SK-N-DZ (cell line): ENCODE measurements at regions not wholly inside any gene's neighbourhood (a gene's known extent, or its start where the extent isn't known, plus 50 kb on each side); places are given as distances from the start of the nearest gene placed in this dataset.
A peak's percentile ranks its signal among the peaks of the same experiment; 100 is the strongest.

Experiments
- DNase-seq: peaks from one replicate; pipeline ENCODE4 v3.0.0-alpha.2; 2015; ENCODE audit warnings: low spot score

DNA sequence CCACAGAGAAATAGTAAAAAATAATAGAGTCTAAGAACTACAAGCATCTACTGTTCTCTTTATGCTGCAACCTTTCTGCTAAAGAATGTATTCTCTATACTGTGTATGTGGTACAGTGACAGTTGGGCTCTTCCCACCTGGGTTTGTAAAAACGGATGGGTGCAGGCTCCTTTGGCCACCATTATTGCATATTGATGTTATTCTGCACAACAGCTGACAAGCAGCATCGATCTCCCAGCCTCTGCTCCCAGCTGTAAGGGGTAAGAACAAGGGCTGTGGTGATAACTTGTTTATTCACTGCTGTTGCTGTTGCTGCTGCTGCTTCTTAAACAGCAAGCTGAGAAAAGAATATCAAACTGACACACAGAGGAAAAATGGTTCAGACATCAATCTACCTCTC lies 56.1 kb downstream of the KCNRG start:
- DNase-seq, result no peak

DNA sequence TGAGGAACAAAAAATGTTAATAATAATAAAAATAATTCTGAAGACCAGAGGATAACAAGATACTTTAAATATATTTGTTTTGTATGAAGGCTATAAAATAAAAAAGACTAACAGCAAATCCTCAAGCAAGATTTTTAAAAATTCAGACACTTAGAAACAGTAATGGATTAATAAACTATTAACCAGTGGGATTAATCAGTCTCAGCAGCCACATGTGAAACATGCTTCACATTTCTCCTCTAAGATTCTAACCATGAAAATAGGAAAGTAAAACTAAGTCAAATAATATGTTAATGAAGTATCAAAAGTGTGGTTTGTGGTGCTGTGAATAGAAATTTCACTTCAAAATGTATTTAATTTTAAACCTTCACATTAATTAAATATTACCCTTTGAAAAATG lies 57.4 kb downstream of the KCNRG start:
- no peak for DNase-seq

- no peak for DNase-seq
These were observed 58.1 kb downstream of the KCNRG start for GRCh38 chr13:50073340-50073739.

DNA sequence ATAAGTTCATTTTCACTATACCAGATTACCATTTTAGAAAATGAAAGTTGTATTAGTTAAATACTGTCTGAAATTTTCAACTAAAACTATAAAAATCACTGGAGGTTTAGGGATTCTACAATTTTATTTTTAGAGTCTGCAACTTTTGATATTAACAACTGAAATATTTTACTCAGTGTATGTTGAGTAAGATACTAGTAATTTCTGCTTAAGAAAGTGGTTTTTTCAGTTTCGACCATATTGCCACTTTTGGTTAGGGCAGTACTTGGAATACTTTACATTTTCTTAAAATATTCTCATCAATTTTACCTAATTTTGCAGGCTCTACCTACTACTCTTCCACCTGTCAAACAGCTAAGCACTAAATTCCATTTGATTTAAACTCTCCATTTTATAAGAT lies 59.6 kb downstream of the KCNRG start:
- DNase-seq, result no peak

- DNase-seq, result peak; percentile 95
These were observed 60.4 kb downstream of the KCNRG start for GRCh38 chr13:50075619-50076097.

DNA sequence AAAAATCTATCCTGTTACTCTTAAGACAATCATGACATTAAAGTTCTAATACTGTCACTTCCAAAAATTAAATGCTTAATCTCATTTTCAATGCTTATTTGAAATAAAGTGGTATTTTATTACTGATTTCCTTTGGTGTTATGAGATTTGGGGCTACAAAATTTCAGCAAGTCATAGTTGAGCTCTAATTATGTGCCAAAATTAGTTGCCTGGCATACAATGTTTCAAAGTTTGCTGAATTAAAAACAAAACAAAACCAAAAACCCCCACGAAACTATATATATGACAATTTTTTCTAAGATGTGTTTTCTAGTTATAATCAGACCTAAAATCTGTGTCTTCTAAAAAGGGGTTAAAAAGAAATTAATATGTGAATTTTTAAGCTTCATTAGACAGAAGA lies 62.2 kb downstream of the KCNRG start:
- no peak for DNase-seq

- DNase-seq, result no peak
These were observed 63.1 kb downstream of the KCNRG start for GRCh38 chr13:50078231-50078894.

GRCh38 chr13:50078895-50079654 lies 63.8 kb downstream of the KCNRG start:
- DNase-seq, result peak; percentile 74

DNA sequence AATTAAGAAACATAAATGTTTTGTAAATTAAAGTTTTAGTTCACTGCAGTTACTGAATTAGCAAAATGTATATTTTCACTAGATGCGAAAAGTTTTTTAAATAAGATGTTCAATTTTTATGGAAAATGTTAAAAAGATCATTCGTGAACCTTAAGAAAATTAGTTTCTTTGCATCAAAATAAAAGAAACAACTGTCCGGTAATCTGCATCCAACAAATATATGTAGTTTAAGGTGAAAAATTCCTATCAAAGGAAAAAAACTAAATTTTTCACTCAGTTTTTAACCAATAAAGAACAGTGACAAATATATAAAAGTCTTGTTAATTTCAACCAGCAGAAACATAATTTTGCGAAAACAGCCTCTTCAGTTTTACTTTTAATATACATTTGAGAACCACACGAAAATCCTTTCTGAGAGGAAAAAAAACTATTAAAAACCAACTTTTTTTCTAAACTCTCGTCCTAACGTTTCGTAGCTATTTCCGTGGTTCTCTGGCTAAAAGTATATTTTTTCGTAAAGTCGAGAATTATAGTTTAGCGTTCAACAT lies 64.5 kb downstream of the KCNRG start:
- no peak for DNase-seq

GRCh38 chr13:50080203-50080910 lies 65.1 kb downstream of the KCNRG start:
- DNase-seq, result peak; percentile 40

- peak; percentile 37 for DNase-seq
These were observed 65.9 kb downstream of the KCNRG start for GRCh38 chr13:50080911-50081678.

DNA sequence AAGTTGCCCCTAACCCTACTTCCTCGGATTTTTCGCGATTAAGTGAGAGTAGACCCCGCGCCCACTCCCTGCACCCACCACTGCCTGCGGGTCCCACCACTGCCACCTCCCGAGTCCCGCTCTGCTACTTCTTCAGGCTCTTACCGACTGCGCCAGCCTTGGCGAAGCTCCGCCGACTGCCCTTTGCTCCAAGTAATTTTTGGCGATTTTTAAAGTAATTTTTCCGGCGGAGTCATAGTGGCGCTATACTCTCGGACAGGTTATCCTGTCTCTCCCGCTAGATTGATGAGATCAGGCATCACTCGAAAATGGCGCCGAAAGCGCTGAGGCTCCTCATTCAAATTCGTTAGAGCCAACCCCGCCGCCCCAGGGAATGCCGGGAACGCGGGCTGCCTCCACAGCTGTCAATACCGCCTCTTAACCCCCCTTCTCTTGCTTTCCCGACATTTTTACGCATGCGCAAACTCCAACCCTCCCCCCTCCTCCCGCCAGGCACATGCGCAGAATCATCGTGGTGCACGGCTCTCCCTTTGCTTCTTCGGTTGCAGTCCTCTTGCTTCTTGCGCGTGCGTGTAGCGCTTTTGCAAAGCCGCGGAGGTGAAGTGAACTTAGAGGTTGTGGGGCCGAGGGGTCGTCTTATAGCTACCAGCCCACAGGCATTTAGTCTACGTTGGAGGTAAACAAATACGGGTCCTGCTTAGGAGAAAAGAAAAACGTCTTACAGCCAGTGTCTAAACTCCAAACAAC lies 66.6 kb downstream of the KCNRG start:
- DNase-seq, result peak; percentile 98

- DNase-seq, result peak; percentile 82
These were observed 67.4 kb downstream of the KCNRG start for GRCh38 chr13:50082426-50083281.

GRCh38 chr13:50085063-50085462 lies 69.8 kb downstream of the KCNRG start:
- peak; percentile 35 for DNase-seq

- DNase-seq, result no peak
These were observed 74.4 kb downstream of the KCNRG start for GRCh38 chr13:50089633-50090032.

- DNase-seq, result no peak
These were observed 75.0 kb downstream of the KCNRG start for GRCh38 chr13:50090211-50090610.

DNA sequence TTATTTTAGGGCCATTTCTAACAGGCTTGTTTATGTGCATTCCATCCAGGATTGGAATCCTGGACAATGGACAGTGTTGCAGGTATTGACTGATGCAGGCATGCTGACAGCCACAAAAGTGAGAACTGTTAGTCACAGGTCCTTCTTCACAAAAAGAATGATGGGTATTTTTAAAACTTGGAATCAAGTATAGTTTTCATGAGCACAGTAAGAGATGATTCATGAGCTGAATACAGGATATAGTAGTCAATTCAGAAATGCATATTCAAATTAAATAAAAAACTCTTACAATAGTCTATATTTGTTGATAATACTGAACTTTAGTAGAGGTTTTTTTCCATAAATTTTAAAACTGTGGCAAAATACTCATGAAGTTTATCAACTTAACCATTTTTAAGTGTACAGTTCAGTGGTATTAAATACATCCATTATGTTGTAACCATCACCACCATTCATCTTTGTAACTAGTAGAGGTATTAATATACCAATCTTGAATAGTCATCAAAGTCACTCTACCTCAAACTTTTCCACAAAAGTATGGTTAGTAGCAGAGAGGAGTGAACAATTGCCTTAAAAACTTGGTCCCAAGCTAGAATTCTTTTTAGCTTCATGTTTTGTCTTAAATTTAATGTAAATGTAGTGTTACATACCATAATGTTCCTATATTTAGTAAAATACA lies 79.5 kb downstream of the KCNRG start:
- DNase-seq, result no peak

DNA sequence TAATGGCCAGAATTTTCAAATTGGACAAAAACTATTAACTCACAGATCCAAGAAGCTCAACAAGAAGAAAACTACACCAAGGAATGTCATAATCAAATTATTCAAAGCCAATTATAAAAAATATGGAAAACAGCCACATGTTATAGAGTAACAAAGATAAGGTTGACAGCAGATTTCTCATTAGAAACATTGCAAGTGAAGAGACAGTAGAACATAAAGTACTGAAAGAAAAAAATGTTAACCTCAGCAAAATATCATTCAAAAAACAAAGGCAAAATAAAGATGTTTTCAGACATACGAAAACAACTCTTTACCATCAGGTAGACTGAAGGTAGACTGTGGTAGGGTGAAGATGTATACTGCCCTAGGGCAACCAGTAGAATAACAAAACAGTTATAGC lies 83.4 kb downstream of the KCNRG start:
- DNase-seq, result no peak

GRCh38 chr13:50099473-50099872 lies 84.2 kb downstream of the KCNRG start:
- no peak for DNase-seq
